ENCODE measurements at regions not wholly inside any gene's neighbourhood (a gene's known extent, or its start where the extent isn't known, plus 50 kb on each side); places are given as distances from the start of the nearest gene placed in this dataset.
"Not testable (repeated sequence)": the region's sequence is repeated elsewhere in the genome, so short reads cannot be mapped to it uniquely, and the experiment has no call there.

- no peak for DNase-seq (ENCODE audit: low read depth)
Observed at GRCh38 chr15:100720406-100720967, 118.1 kb downstream of the ASB7 start.

GRCh38 chr15:100721758-100722550 is 119.6 kb downstream of the ASB7 start:
- DNase-seq (ENCODE audit: low read depth) = peak; percentile 97

GRCh38 chr15:100722551-100723314 is 120.3 kb downstream of the ASB7 start:
- no peak for DNase-seq (ENCODE audit: low read depth)

GRCh38 chr15:100723315-100723801 is 121.0 kb downstream of the ASB7 start:
- peak; percentile 41 for DNase-seq (ENCODE audit: low read depth)

GRCh38 chr15:100725121-100726069 is 123.0 kb downstream of the ASB7 start:
- DNase-seq (ENCODE audit: low read depth) = peak; percentile 82

GRCh38 chr15:100726070-100726420 is 123.7 kb downstream of the ASB7 start:
- no peak for DNase-seq (ENCODE audit: low read depth)

- DNase-seq (ENCODE audit: low read depth) = peak; percentile 79
Observed at GRCh38 chr15:100726421-100727190, 124.2 kb downstream of the ASB7 start.

GRCh38 chr15:100727291-100727851 is 125.0 kb downstream of the ASB7 start:
- DNase-seq (ENCODE audit: low read depth) = no peak

- DNase-seq (ENCODE audit: low read depth) = no peak
Observed at GRCh38 chr15:100728371-100729201, 126.2 kb downstream of the ASB7 start.

- no peak for DNase-seq (ENCODE audit: low read depth)
Observed at GRCh38 chr15:100729461-100729860, 127.1 kb downstream of the ASB7 start.

- no peak for DNase-seq (ENCODE audit: low read depth)
Observed at GRCh38 chr15:100730129-100730528, 127.7 kb downstream of the ASB7 start.

GRCh38 chr15:100730655-100731266 is 128.4 kb downstream of the ASB7 start:
- DNase-seq (ENCODE audit: low read depth) = no peak

GRCh38 chr15:100731267-100732152 is 129.1 kb downstream of the ASB7 start:
- DNase-seq (ENCODE audit: low read depth) = peak; percentile 43

- DNase-seq (ENCODE audit: low read depth) = no peak
Observed at GRCh38 chr15:100732211-100733055, 130.0 kb downstream of the ASB7 start.

- no peak for DNase-seq (ENCODE audit: low read depth)
Observed at GRCh38 chr15:100733101-100733842, 130.9 kb downstream of the ASB7 start.

GRCh38 chr15:100733843-100734185 is 131.4 kb downstream of the ASB7 start:
- not testable (repeated sequence) for DNase-seq (ENCODE audit: low read depth)
